Heart left ventricle (tissue), 16 donors: ENCODE measurements at regions not wholly inside any gene's neighbourhood (a gene's known extent, or its start where the extent isn't known, plus 50 kb on each side); places are given as distances from the start of the nearest gene placed in this dataset.

Experiments
- ATAC-seq, 4 donors: fragments of 200-7000 bp; cut with Tn5 transposase; one replicate each; pipeline ENCODE4 v1.9.1; 2020 to 2022; ENCODE audit warnings: moderate library complexity in 4 of 4, mild to moderate bottlenecking in 3 of 4, moderate number of reproducible peaks in 1 of 4
- DNase-seq, 5 donors: peaks; one replicate each; pipeline ENCODE4 v3.0.0-alpha.2; 2020
- H3K27ac ChIP-seq, 12 donors: fragments of 200-600 bp; sonication (generic) in 4 of 12; one replicate each; pipeline versions ENCODE4 v1.5.0 to v1.8.0; 2016 to 2022; ENCODE audit warnings: mild to moderate bottlenecking in 2 of 12
- H3K27me3 ChIP-seq, 9 donors: fragments of 200-600 bp; sonication (generic) in 2 of 9; one replicate each; pipeline versions ENCODE4 v1.5.1 to v1.8.0; 2016 to 2022; ENCODE audit warnings: mild to moderate bottlenecking in 3 of 9
- H3K36me3 ChIP-seq, 9 donors: fragments of 200-600 bp; sonication (generic) in 2 of 9; one replicate each; pipeline versions ENCODE4 v1.5.0 to v1.8.0; 2018 to 2022; ENCODE audit warnings: mild to moderate bottlenecking in 2 of 9
- H3K4me1 ChIP-seq, 12 donors: fragments of 200-600 bp; sonication (generic) in 4 of 12; one replicate each; pipeline versions ENCODE4 v1.5.0 to v1.8.0; 2016 to 2022; ENCODE audit warnings: mild to moderate bottlenecking in 3 of 12
- H3K4me3 ChIP-seq, 12 donors: fragments of 200-600 bp; sonication (generic) in 4 of 12; one replicate each; pipeline versions ENCODE4 v1.5.0 to v1.8.0; 2017 to 2022; ENCODE audit warnings: mild to moderate bottlenecking in 9 of 12, moderate library complexity in 4 of 12
- H3K9me3 ChIP-seq, 12 donors: fragments of 200-600 bp; sonication (generic) in 4 of 12; one replicate each; pipeline versions ENCODE4 v1.5.0 to v1.8.0; 2016 to 2022; ENCODE audit warnings: mild to moderate bottlenecking in 1 of 12
- POLR2A ChIP-seq, 2 donors: fragments of 450-650 bp; IDR thresholded peaks; one replicate each; pipeline ENCODE4 v1.6.1; 2017; ENCODE audit warnings: antibody characterized with exemption in 2 of 2, mild to moderate bottlenecking in 2 of 2, moderate library complexity in 2 of 2
- WGBS, 4 donors: extraction: QIAGEN DNeasy Blood & Tissue Kit in 2 of 4; methylation state at CpG; one replicate each; pipeline versions ENCODE4 v1.1.5 to v1.1.7; 2013 to 2018; 5-methylcytosine and 5-hydroxymethylcytosine counted together
- intact Hi-C, 10 donors: fragments of 100-400 bp; cut with DNase I; formaldehyde crosslinking; loops; one replicate each; pipeline versions ENCODE4 v1.11.1 to v1.14.2; 2022
- TF ChIP-seq, protein P1 (sequence below), 12 donors: fragments of 200-600 bp; sonication (generic) in 4 of 12; IDR thresholded peaks; one replicate each; pipeline versions ENCODE4 v1.5.0 to v1.8.0; 2018 to 2022; ENCODE audit warnings: antibody characterized with exemption in 12 of 12, mild to moderate bottlenecking in 5 of 12
- donor health status: ischemic (EF 13 %, LVEDD 7.1; RV severe dilation, severe dysfunction).
- donor health status: healthy with polysubstance abuse.
- donor health status: DM: no; HTN: yes; CAD: no.
- donor health status: DM: no; HTN: no; CAD: no.
- donor health status: ischemic (EF 25% LVEDD 6.9; RV normal size, moderate dysfunction).
- donor health status: ischemic (EF 25% LVEDD 5.7; RV mildly dilated, moderate dysfunction).
- donor health status: healthy.
- donor health status: DM: yes; HTN: yes; CAD: no.
- donor health status: ischemic (EF 35%, LVEDD 5.7; RV mildly dilated, moderate dysfunction).
- donor health status: nonischemic (EF 11% LVEDD 7.7; RV severe dilation, severe dysfunction).
- donor health status: DM: yes; HTN: yes; CAD: no.
- donor health status: PGD.
- donor health status: ischemic (EF 29% LVEDD 5.4; RV normal size, mild dysfunction).
- donor health status: nonischemic (EF 23%, LVEDD 6.1; RV moderate dilation, normal function).

DNA sequence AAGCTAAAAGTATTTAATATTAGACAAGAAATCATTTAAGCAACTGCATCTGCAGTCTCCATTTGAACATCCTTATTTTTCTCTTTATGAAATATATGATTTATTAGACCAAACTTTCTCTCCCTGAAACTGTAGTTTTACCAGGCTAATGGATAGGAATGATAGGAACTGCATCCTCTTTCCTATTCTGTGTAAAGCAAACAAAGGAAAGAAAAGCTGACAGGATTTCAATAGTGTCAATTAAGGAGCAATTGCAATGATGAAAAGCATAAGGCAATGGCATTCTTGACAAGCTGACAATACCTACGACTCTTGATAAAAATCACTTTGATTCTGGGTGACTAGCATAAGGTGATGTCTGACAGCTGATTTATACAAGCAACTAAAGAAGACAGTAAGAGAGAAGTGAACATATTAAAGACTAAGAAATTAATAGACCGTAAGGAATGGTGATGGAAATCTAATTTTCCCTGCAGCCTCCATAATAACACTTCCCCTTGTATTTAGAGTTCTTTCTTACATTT, 502.5 kb downstream of the TECRL start:
- ATAC-seq (no peak), DNase-seq (no peak)
- Histone ChIP-seq H3K4me1 (no peaks in the 10 kb centered on the region), H3K27ac (no peak overlapping the region), H3K4me3 (no peak overlapping the region), H3K9me3 (no peaks in the 10 kb centered on the region), H3K36me3 (no peaks in the 10 kb centered on the region), H3K27me3 (no peaks in the 10 kb centered on the region)
- 50 to 64% (median 58%) methylated on average over 2 of the region's 2 CpGs for WGBS, 4 donors
- TF ChIP-seq, protein P1, sequence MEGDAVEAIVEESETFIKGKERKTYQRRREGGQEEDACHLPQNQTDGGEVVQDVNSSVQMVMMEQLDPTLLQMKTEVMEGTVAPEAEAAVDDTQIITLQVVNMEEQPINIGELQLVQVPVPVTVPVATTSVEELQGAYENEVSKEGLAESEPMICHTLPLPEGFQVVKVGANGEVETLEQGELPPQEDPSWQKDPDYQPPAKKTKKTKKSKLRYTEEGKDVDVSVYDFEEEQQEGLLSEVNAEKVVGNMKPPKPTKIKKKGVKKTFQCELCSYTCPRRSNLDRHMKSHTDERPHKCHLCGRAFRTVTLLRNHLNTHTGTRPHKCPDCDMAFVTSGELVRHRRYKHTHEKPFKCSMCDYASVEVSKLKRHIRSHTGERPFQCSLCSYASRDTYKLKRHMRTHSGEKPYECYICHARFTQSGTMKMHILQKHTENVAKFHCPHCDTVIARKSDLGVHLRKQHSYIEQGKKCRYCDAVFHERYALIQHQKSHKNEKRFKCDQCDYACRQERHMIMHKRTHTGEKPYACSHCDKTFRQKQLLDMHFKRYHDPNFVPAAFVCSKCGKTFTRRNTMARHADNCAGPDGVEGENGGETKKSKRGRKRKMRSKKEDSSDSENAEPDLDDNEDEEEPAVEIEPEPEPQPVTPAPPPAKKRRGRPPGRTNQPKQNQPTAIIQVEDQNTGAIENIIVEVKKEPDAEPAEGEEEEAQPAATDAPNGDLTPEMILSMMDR (IDR thresholded peaks at IDR 0.05) = no peak
- no peak for TF ChIP-seq POLR2A (IDR thresholded peaks at IDR 0.05)
- intact Hi-C loops = no loop called here

DNA sequence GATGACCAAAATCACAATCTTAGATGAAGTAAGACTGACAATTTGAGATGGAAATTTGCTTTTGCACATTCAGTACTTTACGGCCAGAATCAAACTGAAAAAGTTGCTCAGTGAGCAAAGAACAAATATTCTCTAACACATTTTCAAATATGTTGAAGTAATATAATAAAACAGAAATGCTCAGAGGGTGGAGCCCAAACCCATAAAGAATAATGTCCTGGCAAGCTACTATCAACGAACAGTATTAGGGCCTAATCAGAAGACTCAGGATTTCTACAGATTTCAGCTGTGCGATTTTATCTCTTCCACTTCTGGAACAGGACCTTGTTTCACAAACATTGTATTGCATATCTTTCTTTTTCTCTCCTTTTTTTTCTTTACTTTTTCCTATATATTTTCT, 505.0 kb downstream of the TECRL start:
- Histone ChIP-seq H3K4me3 (no peak overlapping the region), H3K27me3 (no peaks in the 10 kb centered on the region), H3K9me3 (no peaks in the 10 kb centered on the region), H3K36me3 (no peaks in the 10 kb centered on the region), H3K4me1 (no peaks in the 10 kb centered on the region), H3K27ac (no peak overlapping the region)
- no peak for DNase-seq
- 66 to 76% (median 72%) methylated on average over 3 of the region's 3 CpGs for WGBS, 4 donors
- intact Hi-C loops = no loop called here
- no peak for ATAC-seq
- no peak for TF ChIP-seq POLR2A (IDR thresholded peaks at IDR 0.05)
- TF ChIP-seq, protein P1 (IDR thresholded peaks at IDR 0.05) = no peak

DNA sequence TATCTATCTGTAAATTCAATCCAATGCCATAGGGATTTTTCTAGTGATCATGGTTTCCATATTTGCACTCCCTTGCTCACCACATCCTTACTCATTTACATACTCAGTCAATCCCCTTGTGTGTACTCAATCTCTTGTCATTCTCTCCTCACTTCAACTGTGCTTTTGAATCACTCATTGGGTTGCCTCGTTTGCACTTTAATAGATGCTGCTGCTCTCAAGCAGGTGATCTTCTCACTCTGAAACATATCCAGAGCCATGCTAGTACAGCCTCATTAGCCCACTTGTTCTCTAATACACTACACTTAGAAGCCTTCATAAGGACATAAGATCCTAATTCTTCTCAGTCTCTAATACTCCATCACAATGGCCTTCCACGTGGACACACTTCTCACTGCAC, 507.9 kb downstream of the TECRL start:
- Histone ChIP-seq H3K27ac (no peak overlapping the region), H3K36me3 (no peaks in the 10 kb centered on the region), H3K27me3 (no peaks in the 10 kb centered on the region), H3K4me3 (no peak overlapping the region), H3K9me3 (no peaks in the 10 kb centered on the region), H3K4me1 (no peaks in the 10 kb centered on the region)
- no peak for TF ChIP-seq POLR2A (IDR thresholded peaks at IDR 0.05)
- TF ChIP-seq, protein P1 (IDR thresholded peaks at IDR 0.05) = no peak
- WGBS, 4 donors = 25 to 32% (median 29%) methylated on average over 2 of the region's 2 CpGs
- ATAC-seq (no peak), DNase-seq (no peak)
- intact Hi-C loops = no loop called here

DNA sequence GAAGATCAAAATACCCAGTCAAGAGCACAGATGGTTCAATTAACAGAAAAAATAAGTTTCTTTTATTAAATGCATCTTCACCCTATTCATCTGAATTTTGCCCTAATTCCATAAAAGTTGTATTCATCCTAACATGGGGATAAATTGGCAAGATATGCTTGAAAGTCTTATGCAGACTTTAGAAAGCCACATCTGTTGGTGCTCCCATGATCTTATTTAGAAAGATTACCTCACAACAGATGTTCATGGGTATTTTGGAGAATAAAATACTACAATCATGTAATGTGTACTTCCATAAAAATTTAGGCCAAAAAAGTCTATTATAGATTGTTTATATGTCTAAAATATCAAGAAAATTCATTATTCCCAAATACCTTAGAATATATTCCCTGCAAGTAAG, 510.3 kb downstream of the TECRL start:
- H3K9me3 ChIP-seq = peaks cover 0 to 1% (median 0%) of the 10 kb centered on the region in 12 donors
- no peaks in the 10 kb centered on the region for H3K27me3 ChIP-seq
- H3K36me3 ChIP-seq = no peaks in the 10 kb centered on the region
- DNase-seq = no peak
- no peak overlapping the region for H3K27ac ChIP-seq
- no peaks in the 10 kb centered on the region for H3K4me1 ChIP-seq
- TF ChIP-seq, protein P1 (IDR thresholded peaks at IDR 0.05) = no peak
- TF ChIP-seq POLR2A (IDR thresholded peaks at IDR 0.05) = no peak
- no peak for ATAC-seq
- H3K4me3 ChIP-seq = no peak overlapping the region
- intact Hi-C loops = no loop called here
